Suprapubic skin (tissue), 3 donors: ENCODE measurements at regions not wholly inside any gene's neighbourhood (a gene's known extent, or its start where the extent isn't known, plus 50 kb on each side); places are given as distances from the start of the nearest gene placed in this dataset.
"Not testable (repeated sequence)": the region's sequence is repeated elsewhere in the genome, so short reads cannot be mapped to it uniquely, and the experiment has no call there.

Experiments used
- CTCF ChIP-seq, 2 donors: fragments of 200-600 bp in 1 of 2; fragments of 450-650 bp in 1 of 2; sonication (generic) in 1 of 2; IDR thresholded peaks; one replicate each; pipeline ENCODE4 v1.5.1; 2016 to 2019; ENCODE audit warnings: antibody characterized with exemption in 2 of 2, mild to moderate bottlenecking in 1 of 2, moderate library complexity in 1 of 2
- EP300 ChIP-seq: sonication (generic); formaldehyde crosslinking; IDR thresholded peaks from one replicate; pipeline ENCODE4 v1.6.1; 2017; ENCODE audit warnings: antibody characterized with exemption
- POLR2A ChIP-seq, 2 donors: fragments of 450-650 bp; IDR thresholded peaks; one replicate each; pipeline ENCODE4 v1.6.1; 2017; ENCODE audit warnings: antibody characterized with exemption in 2 of 2, mild to moderate bottlenecking in 2 of 2, moderate library complexity in 2 of 2

- TF ChIP-seq CTCF (IDR thresholded peaks at IDR 0.05); EP300; POLR2A (IDR thresholded peaks at IDR 0.05): not testable (repeated sequence)
These were observed 158.8 kb upstream of the ARHGAP5 start for GRCh38 chr14:31918289-31918688.
